ENCODE measurements at regions not wholly inside any gene's neighbourhood (a gene's known extent, or its start where the extent isn't known, plus 50 kb on each side); places are given as distances from the start of the nearest gene placed in this dataset.

- TF ChIP-seq SIN3A (IDR thresholded peaks at IDR 0.05; ENCODE audit: borderline replicate concordance, low read depth, low read length) (no peak), IRF9 (CRISPR knock-in tag; IDR thresholded peaks at IDR 0.05; ENCODE audit: borderline replicate concordance) (no peak), ZBTB49 (CRISPR knock-in tag; IDR thresholded peaks at IDR 0.05; ENCODE audit: borderline replicate concordance) (no peak), MXD4 (CRISPR knock-in tag; IDR thresholded peaks at IDR 0.05) (no peak), HOXA9 (CRISPR knock-in tag; IDR thresholded peaks at IDR 0.05; ENCODE audit: borderline replicate concordance) (no peak)
These were observed 459.4 kb downstream of the EPHA4 start for GRCh38 chr2:221112744-221113143.
